Hematopoietic multipotent progenitor cell treated with erythropoietin and hydrocortisone succinate and interleukin-3 and kit ligand, for 8 days (in vitro differentiated cells): ENCODE measurements at regions not wholly inside any gene's neighbourhood (a gene's known extent, or its start where the extent isn't known, plus 50 kb on each side); places are given as distances from the start of the nearest gene placed in this dataset.
"Not testable (repeated sequence)": the region's sequence is repeated elsewhere in the genome, so short reads cannot be mapped to it uniquely, and the experiment has no call there.

Experiments
- DNase-seq: peaks from one replicate; pipeline ENCODE4 v3.0.0-alpha.2; 2015

DNA sequence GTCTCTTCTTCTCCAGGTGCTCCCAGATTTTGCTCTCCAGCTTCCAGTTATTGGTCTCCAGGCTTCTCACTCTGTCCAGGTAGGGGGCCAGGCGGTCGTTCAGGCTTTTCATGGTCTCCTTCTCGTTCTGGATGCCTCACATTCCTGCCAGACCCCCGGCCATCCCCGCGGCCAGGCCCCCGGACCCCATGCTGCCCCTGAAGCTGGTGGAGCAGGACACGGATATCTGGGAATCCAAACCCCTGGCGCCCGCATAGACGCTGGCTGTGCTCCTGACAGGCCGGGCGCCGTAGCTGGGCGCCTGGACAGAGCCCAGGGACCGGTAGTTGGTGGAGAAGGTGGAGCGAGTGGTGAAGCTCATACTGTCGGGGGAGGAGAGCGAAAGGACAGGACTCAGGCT is 534.4 kb upstream of the TLE4 start:
- no peak for DNase-seq

DNA sequence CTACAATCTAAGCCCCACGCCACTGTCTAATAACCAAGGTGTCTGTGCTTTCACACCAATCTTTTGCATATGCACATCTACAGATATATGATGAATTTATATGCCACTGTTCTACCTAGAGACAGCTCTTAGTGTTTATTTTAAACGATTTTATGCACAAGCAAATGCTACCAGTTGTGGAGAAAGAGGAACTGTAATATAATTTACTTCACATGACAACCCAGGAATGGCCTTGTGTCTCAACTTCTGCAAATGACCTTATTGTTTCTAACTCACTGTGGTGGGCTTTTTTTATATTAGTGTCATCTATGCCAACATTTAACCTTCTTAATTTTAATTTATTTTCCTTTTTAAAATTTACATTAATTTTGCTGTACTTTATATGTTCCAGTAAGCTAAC is 531.1 kb upstream of the TLE4 start:
- no peak for DNase-seq

DNA sequence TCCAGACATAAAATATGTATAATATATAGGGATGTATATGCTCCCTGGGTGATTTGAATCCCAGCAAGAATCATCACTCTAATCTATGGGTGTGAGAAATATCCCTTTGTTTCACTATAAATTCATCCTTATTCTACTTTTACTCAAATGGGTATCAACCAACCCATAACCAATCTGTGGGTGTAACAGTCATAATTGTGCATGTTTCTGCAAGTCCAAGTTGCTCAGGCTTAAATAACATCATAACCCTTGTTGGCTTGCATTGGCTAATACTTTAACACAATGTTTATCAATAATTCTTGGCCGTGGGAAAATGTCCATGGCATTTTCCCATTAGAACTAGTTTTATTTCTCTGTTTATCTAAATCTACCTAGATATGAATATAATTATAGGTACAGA is 530.5 kb upstream of the TLE4 start:
- no peak for DNase-seq

DNA sequence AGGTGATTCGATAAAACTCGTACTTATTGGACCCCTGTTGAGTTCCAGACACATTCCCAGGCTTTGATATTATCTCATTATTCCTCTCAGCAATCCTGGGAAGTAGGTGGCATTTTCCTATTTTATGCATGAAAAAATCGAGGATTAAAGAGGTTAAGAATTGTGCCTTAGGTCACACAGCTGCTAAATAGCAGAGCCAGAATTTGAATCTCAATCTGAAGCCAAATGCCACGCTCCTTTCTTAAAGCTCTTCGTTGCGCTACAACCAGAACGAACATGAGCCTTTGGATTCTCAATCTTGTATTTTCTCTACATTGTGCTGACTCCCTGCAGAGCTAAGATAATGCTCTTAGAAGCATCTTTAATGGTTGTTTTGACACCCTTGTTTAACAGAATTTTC is 527.8 kb upstream of the TLE4 start:
- DNase-seq = no peak

DNA sequence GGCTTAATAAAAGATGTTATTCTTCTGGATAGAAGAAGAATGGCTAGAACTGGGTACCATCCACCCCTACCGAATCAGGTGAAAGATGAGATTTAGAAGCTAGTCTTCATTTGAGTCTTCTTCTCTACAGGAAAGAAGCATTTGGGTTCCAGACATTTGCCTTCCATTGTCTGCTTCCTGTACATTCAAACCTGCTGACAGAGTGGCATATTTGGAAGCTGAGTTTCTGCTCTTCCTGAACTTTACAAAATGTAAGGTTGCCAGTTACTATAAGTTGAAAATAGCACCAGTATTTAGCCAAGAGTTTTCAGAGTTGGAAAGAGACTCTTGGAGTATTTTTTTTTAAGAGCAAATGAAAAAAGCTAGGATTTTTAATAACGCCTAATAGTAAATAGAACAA is 525.4 kb upstream of the TLE4 start:
- DNase-seq = no peak

DNA sequence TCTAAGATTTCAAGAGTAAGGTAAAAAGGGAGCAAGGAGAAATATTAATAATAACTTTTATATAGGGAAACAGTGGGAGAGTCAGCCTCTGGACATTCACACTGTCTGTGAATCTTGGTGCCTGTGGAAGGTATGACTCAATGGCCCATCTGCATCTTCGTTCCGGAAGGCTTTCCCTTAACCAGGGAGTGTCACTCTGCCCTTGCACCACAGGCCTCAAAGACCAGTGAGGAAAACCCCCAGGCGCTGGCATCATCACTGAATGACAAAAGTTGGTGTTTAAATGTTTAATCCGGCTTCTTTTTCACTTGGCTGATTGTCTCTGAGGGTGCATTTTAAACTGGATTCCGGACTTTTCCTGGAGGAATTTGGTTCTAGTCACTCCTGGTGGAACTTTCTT is 522.4 kb upstream of the TLE4 start:
- DNase-seq = no peak

DNA sequence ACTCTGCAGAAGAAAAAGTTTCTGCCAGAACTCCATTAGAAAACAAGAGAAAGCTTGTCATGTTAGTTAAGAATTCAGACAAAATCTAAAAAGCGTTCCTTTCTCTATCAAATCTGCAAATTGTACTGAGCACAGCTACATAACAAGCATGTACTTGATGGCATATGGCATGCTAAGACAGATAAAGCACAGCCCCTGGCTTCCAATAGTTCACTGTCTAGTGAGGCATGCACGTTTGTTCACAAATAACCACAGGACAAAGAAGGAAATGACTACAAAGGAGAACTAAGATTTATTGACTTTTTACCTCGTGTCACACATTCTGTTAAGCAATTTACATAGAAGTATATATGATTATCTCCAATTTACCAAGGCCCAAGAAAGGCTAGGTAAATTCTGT is 518.2 kb upstream of the TLE4 start:
- DNase-seq = no peak

DNA sequence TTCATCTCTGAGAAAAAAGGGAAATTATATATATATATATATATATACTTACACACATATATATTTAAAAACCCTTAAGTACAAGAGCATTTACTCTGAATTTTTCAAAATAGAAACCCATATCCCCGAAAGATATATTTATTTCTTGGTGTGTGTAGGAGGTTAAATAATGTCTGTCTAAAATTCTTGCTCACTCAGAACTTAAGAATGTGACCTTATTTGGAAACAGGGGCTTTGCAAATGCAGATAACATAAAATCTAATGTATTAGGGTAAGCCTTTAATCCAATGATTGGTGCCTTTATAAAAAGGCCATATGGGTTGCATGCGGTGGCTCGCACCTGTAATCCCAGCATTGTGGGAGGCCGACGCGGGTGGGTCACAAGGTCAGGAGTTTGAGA is 517.3 kb upstream of the TLE4 start:
- DNase-seq = no peak

DNA sequence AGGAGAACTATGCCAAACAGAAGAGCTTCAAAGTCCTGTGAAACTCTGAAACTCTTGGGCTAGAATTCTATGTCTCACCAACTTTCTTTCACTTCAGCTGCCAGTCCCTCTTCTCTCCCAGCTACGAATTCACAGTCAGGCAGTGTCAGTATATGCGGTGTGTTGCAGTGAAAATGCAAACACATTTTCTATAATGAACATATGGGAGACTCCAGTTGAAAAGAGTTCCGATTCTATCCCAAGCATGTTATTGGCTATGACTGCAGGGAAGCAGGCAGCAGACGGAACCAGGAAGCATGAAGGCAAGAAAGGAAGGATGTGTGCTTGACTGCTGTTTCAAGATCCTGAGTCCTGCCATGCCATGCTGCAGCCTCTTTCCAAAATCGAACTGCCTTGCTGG is 515.7 kb upstream of the TLE4 start:
- no peak for DNase-seq

DNA sequence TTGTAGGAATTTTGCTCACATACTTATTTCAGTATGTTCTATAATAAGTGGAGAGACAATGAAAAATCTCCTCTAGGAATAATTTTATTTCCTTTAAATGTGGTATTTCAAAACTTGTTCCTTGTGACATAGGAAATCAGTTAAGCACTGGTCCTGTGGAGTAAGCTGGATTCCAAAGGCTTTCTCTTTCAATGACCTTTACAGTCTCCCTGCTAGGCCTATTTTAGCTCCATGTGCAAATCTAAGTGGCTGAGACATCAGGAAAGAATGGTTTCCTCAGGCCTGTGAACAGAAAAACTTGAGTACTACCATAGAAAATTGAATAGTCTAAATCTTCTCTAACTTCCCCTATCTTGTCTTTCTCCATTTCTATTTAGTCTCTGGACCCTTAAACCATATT is 514.2 kb upstream of the TLE4 start:
- DNase-seq = no peak

DNA sequence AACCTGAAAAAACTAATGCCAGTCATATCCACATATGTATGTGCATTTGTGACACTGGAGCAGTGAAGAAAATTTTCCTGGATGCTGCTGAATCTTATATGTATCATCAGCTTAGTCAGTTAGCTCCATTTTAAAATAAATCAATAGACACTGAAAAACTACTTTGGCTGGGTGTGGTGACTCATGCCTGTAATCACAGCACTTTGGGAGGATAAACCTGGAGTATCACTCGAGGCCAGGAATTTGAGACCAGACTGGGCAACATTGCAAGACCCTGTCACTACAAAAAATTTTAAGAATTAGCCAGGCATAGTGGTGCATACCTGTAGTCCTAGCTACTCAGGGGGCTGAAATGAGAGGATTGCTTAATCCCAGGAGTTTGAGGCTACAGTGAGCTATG is 511.0 kb upstream of the TLE4 start:
- DNase-seq = no peak

DNA sequence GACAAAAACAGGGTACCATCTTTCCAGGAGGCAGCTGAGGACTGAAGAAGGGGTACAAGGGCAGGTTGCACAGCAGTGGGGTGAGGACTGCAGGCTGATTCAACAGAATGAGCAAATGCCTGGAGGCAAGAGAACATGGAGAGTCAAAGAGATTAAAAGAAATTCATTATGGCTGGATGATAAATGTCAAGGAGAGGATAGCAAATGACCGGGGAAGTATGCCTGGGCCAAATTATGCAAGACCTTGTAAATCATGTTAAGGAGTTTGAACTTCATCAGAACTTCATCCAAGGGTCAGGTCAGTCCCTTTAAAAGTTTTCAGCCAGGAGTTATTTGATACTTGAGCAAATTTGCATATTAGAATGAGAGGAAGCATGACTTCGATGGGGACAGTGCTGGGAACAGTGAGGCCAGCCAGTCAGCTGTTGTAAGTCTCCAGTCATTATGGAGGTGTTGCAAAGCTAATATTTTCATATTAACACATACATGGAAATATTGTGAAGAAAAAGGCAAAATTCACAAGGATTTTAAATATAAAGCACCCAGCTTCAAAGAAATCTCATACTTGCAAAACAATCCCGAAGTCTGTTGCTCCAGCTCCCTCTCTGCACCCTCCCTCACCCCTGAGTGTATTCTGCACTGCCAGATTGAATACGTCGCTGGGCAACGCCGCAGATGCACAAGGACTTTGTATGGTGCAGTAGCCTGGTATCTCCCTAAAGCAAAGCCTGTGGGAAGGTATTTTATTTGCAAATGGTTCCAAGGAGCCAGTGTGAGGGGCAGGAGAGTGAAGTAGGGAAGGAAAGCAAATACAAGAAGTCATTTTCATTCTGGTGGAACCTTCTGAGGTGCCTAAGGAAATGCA is 509.8 kb upstream of the TLE4 start:
- no peak for DNase-seq

DNA sequence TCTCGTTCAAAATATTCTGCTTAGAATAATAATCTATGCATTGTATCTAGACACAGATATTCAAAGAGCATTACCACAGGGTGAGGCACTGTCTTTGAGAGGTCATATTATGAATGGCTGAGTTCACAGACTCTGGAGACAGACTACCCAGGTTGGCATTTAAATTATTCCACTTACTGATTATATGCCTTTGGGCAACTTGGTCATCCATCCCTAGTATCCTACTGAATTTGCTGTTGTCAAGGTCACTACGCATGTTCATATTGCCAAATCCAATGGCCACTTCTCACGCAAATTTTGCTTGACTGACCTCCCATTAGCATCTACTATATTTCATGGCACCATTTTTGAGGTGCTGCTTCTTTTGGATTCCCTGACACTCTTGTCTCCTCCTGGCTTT is 498.6 kb upstream of the TLE4 start:
- no peak for DNase-seq

DNA sequence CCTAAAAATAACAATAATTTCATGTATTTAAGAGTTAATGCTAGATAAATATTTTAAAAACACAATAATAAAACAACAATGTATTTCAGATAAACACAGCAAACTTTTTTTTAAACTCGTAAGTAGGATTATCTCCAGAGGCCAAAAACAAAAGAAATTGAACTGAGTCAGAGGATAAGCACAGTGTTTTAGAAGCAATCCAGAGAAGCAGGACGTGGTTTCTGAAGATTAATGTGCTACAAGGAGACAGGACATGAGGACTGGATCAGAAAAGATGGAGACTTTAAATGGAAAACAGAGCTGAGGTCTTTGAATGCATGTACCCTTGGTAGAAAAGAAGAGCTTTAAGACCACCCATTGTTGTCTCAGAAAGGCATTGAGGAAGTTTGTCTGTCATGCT is 491.2 kb upstream of the TLE4 start:
- no peak for DNase-seq

DNA sequence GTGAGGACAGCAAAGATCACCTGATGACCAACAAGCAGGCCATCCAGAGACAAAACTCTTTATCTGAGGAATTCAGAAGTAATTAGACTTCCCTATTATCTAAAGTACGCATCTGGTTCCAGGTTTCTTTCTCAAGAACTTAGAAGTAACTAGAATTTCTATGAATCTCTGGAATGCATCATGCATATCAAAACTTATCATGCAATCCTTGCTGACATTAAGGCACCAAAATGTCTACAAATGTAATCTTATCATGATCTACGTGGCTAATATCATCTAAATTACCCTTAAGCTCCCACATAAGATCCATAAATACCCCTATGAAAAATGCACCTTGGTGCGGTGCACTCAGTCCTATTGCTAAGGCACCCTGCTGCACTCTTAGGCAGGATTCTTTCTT is 488.1 kb upstream of the TLE4 start:
- DNase-seq = no peak

DNA sequence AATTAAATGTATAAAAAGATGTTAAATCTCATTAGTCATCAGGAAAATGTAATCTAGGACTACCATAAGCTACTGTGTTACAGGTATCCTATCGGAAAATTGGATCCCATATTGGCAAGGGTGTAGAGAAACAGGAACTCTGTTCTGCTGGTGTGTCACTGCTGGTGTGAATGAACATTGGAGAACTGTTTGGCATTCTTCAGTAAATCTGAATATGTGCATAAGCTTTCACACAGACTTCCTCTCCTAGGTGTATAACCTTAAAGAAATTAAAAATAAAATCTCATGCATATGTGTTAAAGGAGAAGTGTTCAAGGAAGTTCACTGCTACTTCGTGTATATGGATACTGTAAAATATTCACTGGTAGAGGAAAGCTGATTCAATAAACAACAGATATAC is 484.6 kb upstream of the TLE4 start:
- no peak for DNase-seq

DNA sequence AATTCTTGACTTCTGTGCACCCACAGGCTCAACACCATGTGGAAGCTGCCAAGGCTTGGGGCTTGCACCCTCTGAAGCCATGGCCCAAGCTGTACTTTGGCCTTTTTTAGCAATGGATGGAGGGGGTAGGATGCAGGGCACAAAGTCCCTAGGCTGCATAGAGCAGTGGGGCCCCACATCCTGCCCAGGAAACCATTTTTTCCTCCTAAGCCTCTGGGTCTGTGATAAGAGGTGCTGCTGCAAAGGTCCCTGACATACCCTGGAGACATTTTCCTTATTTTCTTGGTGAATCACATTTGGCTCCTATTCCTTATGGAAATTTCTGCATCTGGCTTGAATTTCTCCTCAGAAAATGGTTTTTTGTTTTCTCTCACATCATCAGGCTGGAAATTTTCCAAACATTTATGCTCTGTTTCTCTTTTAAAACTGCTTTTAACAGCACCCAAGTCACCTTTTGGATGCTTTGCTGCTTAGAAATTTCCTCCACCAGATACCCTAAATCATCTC is 482.7 kb upstream of the TLE4 start:
- DNase-seq = no peak

DNA sequence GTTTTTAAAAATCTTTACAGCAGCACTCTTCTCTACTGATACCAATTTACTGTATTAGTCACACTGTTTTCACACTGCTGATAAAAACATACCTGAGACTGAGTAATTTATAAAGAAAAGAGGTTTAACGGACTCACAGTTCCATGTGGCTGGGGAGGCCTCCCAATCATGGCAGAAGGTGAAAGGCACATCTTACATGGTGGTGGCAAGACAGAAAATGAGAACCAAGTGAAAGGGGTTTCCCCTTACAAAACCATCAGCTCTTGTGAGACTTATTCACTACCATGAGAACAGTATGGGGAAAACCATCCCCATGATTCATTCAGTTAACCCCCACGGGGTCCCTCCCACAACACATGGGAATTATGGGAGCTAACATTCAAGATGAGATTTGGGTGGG is 481.9 kb upstream of the TLE4 start:
- not testable (repeated sequence) for DNase-seq

DNA sequence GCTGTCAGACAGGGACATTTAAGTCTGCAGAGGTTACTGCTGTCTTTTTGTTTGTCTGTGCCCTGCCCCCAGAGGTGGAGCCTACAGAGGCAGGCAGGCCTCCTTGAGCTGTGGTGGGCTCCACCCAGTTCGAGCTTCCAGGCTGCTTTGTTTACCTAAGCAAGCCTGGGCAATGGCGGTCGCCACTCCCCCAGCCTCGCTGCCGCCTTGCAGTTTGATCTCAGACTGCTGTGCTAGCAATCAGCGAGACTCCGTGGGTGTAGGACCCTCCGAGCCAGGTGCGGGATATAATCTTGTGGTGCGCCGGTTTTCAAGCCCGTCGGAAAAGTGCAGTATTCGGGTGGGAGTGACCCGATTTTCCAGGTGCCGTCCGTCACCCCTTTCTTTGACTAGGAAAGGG is 468.5 kb upstream of the TLE4 start:
- DNase-seq = not testable (repeated sequence)

DNA sequence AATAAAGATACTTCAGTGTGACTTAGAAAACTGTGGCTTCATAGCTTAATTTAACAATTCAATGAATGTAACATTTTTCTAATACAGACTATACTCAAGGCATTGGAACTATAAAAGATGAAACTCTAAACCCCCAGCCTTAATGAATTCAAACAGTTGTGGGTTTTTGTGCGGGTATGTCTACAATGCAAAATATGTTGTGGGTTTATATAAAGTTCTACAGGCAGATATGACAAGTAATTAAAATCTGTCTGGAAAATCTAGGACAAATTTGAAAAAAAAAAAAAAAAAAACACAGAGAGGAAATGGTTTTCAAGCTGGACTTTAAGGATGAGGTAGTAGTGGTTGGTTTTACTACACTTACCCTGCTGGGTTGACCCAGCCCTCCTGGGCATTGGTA is 467.5 kb upstream of the TLE4 start:
- no peak for DNase-seq

DNA sequence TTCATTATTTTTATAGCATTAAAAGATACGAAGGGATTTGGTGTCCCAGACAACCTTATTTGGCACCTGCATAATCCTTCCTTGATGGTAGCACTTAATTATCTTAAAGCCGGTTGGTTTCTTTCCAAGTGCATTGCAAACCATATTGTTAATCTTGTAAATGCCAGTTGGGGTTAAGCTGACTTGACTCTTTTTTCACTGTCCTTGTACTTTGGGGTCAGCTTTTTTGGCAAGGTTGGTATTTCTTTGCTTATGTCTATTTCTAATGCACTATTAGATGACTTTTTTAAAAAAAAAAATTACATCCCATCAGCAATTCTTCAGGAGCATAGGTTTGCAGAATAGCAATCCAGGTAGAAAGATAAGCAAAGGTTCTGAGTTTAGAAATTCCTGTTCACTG is 466.8 kb upstream of the TLE4 start:
- no peak for DNase-seq

DNA sequence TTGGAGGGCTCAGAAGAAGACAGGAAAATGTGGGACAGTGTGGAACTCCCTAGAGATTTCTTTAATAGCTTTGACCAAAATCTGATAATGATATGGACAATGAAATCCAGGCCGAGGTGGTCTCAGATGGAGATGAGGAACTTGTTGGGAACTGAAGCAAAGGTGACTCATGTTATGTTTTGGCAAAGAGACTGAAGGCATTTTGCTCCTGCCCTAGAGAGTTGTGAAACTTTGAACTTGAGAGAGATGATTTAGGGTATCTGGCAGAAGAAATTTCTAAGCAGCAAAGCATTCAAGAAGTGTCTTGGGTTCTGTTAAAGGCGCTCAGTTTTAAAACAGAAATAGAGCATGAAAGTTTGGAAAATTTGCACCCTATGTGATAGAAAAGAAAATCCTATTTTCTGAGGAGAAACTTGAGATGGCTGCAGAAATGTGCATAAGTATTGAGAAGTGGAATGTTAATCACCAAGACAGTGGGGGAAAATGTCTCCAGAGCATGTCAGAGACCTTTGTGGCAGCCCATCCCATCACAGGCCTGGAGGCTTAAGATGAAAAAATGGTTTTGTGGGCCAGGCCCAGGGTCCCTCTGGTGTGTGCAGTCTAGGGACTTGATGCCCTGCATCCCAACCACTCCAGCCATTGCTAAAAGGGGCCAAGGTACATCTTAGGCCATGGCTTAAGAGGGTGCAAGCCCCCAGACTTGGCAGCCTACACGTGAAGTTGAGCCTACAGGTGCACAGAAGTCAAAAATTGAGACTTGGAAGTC is 463.7 kb upstream of the TLE4 start:
- DNase-seq = no peak

DNA sequence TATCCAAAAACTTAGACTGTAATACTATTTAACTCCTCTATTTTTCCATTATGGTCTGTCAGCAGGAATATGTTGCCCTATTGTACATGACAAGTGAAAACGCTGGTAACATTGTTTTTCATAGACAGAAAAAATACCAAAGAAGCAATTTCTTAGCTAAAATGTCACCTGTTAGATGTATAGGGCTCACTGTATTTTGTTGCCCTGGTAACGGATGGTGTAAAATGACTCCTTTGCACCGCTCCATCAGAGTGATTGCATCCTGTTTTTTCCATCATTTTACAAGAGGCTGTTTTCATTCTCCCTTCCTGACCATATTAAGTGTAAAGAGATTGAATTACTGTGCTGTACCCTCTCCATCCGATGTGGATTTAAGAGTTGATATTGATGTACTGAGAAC is 460.1 kb upstream of the TLE4 start:
- DNase-seq = no peak

DNA sequence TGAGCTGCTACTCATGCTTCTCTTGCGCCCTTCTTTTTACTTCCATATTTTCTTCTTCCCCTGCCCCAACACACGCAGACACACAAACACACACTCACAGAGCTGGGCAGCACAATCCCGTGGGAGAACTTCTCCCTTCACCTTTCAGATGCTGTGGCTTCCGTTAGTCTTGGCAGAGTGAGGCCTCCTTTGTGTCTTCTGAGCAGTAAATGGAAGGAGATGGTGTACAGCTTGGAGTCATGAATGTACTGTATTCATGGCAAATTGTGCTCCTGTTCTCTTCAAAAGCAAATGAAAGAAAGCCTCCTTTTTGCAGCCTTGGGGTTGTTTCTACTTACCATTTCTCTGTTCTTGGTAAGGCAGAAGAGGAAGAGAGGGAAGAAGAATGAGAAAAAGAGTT is 456.6 kb upstream of the TLE4 start:
- DNase-seq = no peak
